ENCODE measurements at regions not wholly inside any gene's neighbourhood (a gene's known extent, or its start where the extent isn't known, plus 50 kb on each side); places are given as distances from the start of the nearest gene placed in this dataset.

GRCh38 chr2:11092701-11093335, 62.4 kb upstream of the SLC66A3 start:
- intact Hi-C loops (cut with micrococcal nuclease) = no loop called here
- no peak for TF ChIP-seq CTCF (IDR thresholded peaks at IDR 0.05)
- Mint-ChIP-seq H3K27me3 (no peaks in the 10 kb centered on the region), H3K27ac (no peak overlapping the region), H3K9me3 (no peaks in the 10 kb centered on the region), H3K36me3 (ENCODE audit: low read depth) (no peaks in the 10 kb centered on the region), H3K4me1 (ENCODE audit: low read depth) (no peaks in the 10 kb centered on the region), H3K4me3 (no peak overlapping the region)
- ATAC-seq = peak; percentile 17
- ChIA-PET CTCF (interaction anchor here (1.1 to 1.4 kb wide), 2 partner anchors 41 to 260 kb away, joined by 3 read pairs; no protein-coding TSS in a partner anchor), POLR2A (interaction anchor here (0.6 kb wide), 1 partner anchor 14 kb away, joined by 4 read pairs; no protein-coding TSS in a partner anchor)
- DNase-seq = no peak

- ATAC-seq = no peak
- intact Hi-C loops (cut with micrococcal nuclease) = no loop called here
- no peaks in the 10 kb centered on the region for H3K36me3 Mint-ChIP-seq (ENCODE audit: low read depth)
- TF ChIP-seq CTCF (IDR thresholded peaks at IDR 0.05) = no peak
- POLR2A ChIA-PET = no interaction called here
- no peak overlapping the region for H3K4me3 Mint-ChIP-seq
- H3K9me3 Mint-ChIP-seq = no peaks in the 10 kb centered on the region
- DNase-seq = no peak
- H3K27me3 Mint-ChIP-seq = no peaks in the 10 kb centered on the region
- no peaks in the 10 kb centered on the region for H3K4me1 Mint-ChIP-seq (ENCODE audit: low read depth)
- CTCF ChIA-PET = interaction anchor here (1.1 to 1.4 kb wide), 2 partner anchors 40 to 261 kb away, joined by 3 read pairs; no protein-coding TSS in a partner anchor
- H3K27ac Mint-ChIP-seq = no peak overlapping the region
Observed at GRCh38 chr2:11093467-11093866, 61.8 kb upstream of the SLC66A3 start.

- Mint-ChIP-seq H3K9me3 (no peaks in the 10 kb centered on the region), H3K4me1 (ENCODE audit: low read depth) (no peaks in the 10 kb centered on the region), H3K27me3 (no peaks in the 10 kb centered on the region), H3K4me3 (no peak overlapping the region), H3K36me3 (ENCODE audit: low read depth) (no peaks in the 10 kb centered on the region), H3K27ac (no peak overlapping the region)
- DNase-seq (no peak), ATAC-seq (no peak)
- TF ChIP-seq CTCF (IDR thresholded peaks at IDR 0.05) = no peak
- intact Hi-C loops (cut with micrococcal nuclease) = no loop called here
- ChIA-PET CTCF (interaction anchor here (1.1 to 1.4 kb wide), 2 partner anchors 39 to 262 kb away, joined by 3 read pairs; no protein-coding TSS in a partner anchor), POLR2A (no interaction called here)
Observed at GRCh38 chr2:11094021-11094810, 61.1 kb upstream of the SLC66A3 start.

GRCh38 chr2:11096591-11096990, 58.7 kb upstream of the SLC66A3 start:
- ChIA-PET CTCF (no interaction called here), POLR2A (no interaction called here)
- Mint-ChIP-seq H3K27me3 (peaks cover 1% of the 10 kb centered on the region), H3K4me3 (no peak overlapping the region), H3K9me3 (no peaks in the 10 kb centered on the region), H3K36me3 (ENCODE audit: low read depth) (no peaks in the 10 kb centered on the region), H3K27ac (no peak overlapping the region), H3K4me1 (ENCODE audit: low read depth) (no peaks in the 10 kb centered on the region)
- TF ChIP-seq CTCF (IDR thresholded peaks at IDR 0.05) = no peak
- no peak for ATAC-seq
- intact Hi-C loops (cut with micrococcal nuclease) = no loop called here
- no peak for DNase-seq

Data from activated CD8-positive, alpha-beta T cell treated with anti-CD3 and anti-CD28 coated beads for 36 hours (primary cell).